Endodermal cell (in vitro differentiated cells): ENCODE measurements at regions not wholly inside any gene's neighbourhood (a gene's known extent, or its start where the extent isn't known, plus 50 kb on each side); places are given as distances from the start of the nearest gene placed in this dataset.

ENCODE experiments used
- DNase-seq: peaks from one replicate; pipeline ENCODE4 v3.0.0-alpha.2; 2017
- H3K27ac ChIP-seq: 2 replicates; pipeline ENCODE4 v1.5.1; 2013; ENCODE audit warnings: mild to moderate bottlenecking, low read depth, low read length, moderate library complexity
- H3K27me3 ChIP-seq: 2 replicates; pipeline ENCODE4 v1.6.1; 2013; ENCODE audit warnings: mild to moderate bottlenecking, low read length, moderate library complexity; ENCODE audit not compliant: insufficient read depth, control insufficient read depth, poor library complexity, severe bottlenecking
- H3K36me3 ChIP-seq: 2 replicates; pipeline ENCODE4 v1.7.0; 2013; ENCODE audit warnings: mild to moderate bottlenecking, low read length, moderate library complexity; ENCODE audit not compliant: control insufficient read depth, insufficient read depth
- H3K4me1 ChIP-seq: one replicate; pipeline ENCODE4 v1.7.0; 2013; ENCODE audit warnings: low read length; ENCODE audit not compliant: control insufficient read depth, insufficient read depth
- H3K4me3 ChIP-seq: 2 replicates; pipeline ENCODE4 v1.5.1; 2013; ENCODE audit warnings: mild to moderate bottlenecking, low read length, moderate library complexity
- H3K9ac ChIP-seq: 2 replicates; pipeline ENCODE4 v1.6.1; 2013; ENCODE audit warnings: mild to moderate bottlenecking, low read length, moderate library complexity; ENCODE audit not compliant: poor library complexity, severe bottlenecking; ENCODE audit errors: extremely low read depth
- H3K9me3 ChIP-seq: 2 replicates; pipeline ENCODE4 v1.6.1; 2013; ENCODE audit warnings: mild to moderate bottlenecking, low read length, moderate library complexity; ENCODE audit not compliant: control insufficient read depth
- H3K27ac Mint-ChIP-seq: 2 replicates; pipeline ENCODE4 v1.8.0; 2020; ENCODE audit warnings: mixed read lengths
- H3K27me3 Mint-ChIP-seq: 2 replicates; pipeline ENCODE4 v1.8.0; 2021; ENCODE audit warnings: mild to moderate bottlenecking, mixed read lengths; ENCODE audit not compliant: insufficient read depth
- H3K36me3 Mint-ChIP-seq: 2 replicates; pipeline ENCODE4 v1.8.0; 2020; ENCODE audit warnings: low read depth, mixed read lengths
- H3K4me1 Mint-ChIP-seq: 2 replicates; pipeline ENCODE4 v1.8.0; 2020; ENCODE audit warnings: mixed read lengths
- H3K4me3 Mint-ChIP-seq: 2 replicates; pipeline ENCODE4 v1.8.0; 2020; ENCODE audit warnings: mild to moderate bottlenecking, moderate library complexity, mixed read lengths
- H3K9me3 Mint-ChIP-seq: 2 replicates; pipeline ENCODE4 v1.8.0; 2020; ENCODE audit warnings: mild to moderate bottlenecking, mixed read lengths
- WGBS, 2 experiments: methylation state at CpG; one replicate each; pipeline versions ENCODE4 v1.1.5 to v1.1.7; 2013; ENCODE audit warnings: missing lambda C conversion rate in 2 of 2, mixed read lengths in 1 of 2; ENCODE audit not compliant: insufficient coverage in 1 of 2, insufficient read length in 1 of 2; 5-methylcytosine and 5-hydroxymethylcytosine counted together
- TF ChIP-seq, protein P1 (sequence below): fragments of 200-600 bp; sonication (generic); conservative IDR thresholded peaks from 2 replicates; pipeline ENCODE4 v1.5.0; 2021; ENCODE audit warnings: antibody characterized with exemption, mild to moderate bottlenecking

DNA sequence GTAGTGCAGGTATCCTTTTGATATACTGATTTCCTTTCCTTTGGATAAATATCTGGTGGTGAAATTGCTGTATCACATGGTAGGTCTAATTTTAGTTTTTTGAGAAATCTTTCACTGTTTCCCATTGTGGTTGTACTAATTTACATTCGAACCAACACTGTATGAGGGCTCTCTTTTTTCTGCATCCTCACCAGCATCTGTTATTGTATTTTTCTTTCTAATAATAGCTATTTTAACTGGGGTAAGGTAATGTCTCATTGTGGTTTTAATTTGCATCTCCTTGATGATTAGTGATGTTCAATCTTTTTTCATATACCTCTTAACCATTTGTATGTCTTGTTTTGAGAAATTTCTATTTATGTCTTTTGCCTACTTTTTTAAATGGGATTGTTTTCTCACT lies 335.4 kb upstream of the MTPN start:
- H3K36me3 Mint-ChIP-seq = no peaks in the 10 kb centered on the region
- H3K4me3 Mint-ChIP-seq = no peak overlapping the region
- no peak for DNase-seq
- no peak overlapping the region for H3K27ac ChIP-seq
- H3K36me3 ChIP-seq = no peaks in the 10 kb centered on the region
- no peak overlapping the region for H3K27ac Mint-ChIP-seq
- H3K9me3 ChIP-seq = peaks cover 7% of the 10 kb centered on the region
- 100% methylated on average over 1 of the region's 1 CpG; no CpG with 5 or more reads in 1 of the 2 experiments for WGBS, 2 experiments
- no peaks in the 10 kb centered on the region for H3K4me1 Mint-ChIP-seq
- no peaks in the 10 kb centered on the region for H3K27me3 ChIP-seq
- H3K4me3 ChIP-seq = no peak overlapping the region
- H3K9ac ChIP-seq = no peak overlapping the region
- H3K4me1 ChIP-seq = no peaks in the 10 kb centered on the region
- peaks cover 19% of the 10 kb centered on the region for H3K9me3 Mint-ChIP-seq
- TF ChIP-seq, protein P1, sequence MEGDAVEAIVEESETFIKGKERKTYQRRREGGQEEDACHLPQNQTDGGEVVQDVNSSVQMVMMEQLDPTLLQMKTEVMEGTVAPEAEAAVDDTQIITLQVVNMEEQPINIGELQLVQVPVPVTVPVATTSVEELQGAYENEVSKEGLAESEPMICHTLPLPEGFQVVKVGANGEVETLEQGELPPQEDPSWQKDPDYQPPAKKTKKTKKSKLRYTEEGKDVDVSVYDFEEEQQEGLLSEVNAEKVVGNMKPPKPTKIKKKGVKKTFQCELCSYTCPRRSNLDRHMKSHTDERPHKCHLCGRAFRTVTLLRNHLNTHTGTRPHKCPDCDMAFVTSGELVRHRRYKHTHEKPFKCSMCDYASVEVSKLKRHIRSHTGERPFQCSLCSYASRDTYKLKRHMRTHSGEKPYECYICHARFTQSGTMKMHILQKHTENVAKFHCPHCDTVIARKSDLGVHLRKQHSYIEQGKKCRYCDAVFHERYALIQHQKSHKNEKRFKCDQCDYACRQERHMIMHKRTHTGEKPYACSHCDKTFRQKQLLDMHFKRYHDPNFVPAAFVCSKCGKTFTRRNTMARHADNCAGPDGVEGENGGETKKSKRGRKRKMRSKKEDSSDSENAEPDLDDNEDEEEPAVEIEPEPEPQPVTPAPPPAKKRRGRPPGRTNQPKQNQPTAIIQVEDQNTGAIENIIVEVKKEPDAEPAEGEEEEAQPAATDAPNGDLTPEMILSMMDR = no peak
- H3K27me3 Mint-ChIP-seq = no peaks in the 10 kb centered on the region

DNA sequence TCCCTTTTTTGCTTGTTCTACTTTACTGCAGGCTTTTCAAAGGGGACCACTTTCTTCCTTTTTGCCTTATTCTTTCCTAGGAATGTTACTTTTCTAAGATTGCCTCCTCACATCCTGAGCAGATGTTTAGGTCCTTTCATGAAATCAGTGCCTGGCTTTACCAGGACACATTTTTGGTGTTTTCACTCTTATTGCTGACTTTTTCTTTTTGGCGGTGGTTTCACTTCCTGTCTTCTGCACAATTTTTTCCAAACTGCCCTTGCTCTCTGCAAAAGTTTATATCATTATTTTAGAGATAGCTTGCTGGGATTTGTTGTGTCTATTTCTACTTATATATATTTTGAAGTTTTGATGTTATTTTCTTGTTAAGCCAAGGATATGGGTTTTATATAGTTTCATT lies 332.2 kb upstream of the MTPN start:
- Histone ChIP-seq H3K27ac (no peak overlapping the region), H3K9me3 (peaks cover 7% of the 10 kb centered on the region), H3K4me3 (no peak overlapping the region), H3K27me3 (no peaks in the 10 kb centered on the region), H3K9ac (no peak overlapping the region), H3K4me1 (no peaks in the 10 kb centered on the region), H3K36me3 (no peaks in the 10 kb centered on the region)
- Mint-ChIP-seq H3K4me1 (no peaks in the 10 kb centered on the region), H3K9me3 (peaks cover 6% of the 10 kb centered on the region), H3K27me3 (no peaks in the 10 kb centered on the region), H3K36me3 (no peaks in the 10 kb centered on the region), H3K4me3 (no peak overlapping the region), H3K27ac (no peak overlapping the region)
- DNase-seq = no peak
- TF ChIP-seq, protein P1 = no peak
- WGBS, 2 experiments = 100% methylated on average over 1 of the region's 1 CpG; no CpG with 5 or more reads in 1 of the 2 experiments

DNA sequence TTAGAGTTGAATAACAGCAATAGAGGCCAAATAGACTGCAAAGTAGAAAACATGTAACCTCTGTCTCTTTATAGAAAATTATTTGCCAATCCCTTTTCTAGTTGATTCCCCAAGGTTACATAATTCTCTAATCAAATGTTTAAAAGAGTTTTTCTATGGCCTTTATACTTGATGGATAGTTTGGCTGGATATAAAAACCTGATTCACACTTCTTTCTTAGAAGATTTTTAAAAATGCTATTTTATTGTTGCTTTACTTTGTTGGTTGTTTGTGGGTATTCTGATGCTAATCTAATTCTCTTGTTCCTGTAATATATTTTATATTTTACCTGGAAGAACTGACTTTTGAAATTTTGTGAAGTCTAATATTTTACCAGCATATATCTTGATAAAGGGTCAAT lies 331.1 kb upstream of the MTPN start:
- peaks cover 9% of the 10 kb centered on the region for H3K9me3 Mint-ChIP-seq

More for the DNA sequence above, 331.1 kb upstream of the MTPN start:
- TF ChIP-seq, protein P1 = no peak
- no peaks in the 10 kb centered on the region for H3K36me3 Mint-ChIP-seq
- no peak overlapping the region for H3K4me3 Mint-ChIP-seq
- H3K27me3 ChIP-seq = no peaks in the 10 kb centered on the region
- no peak overlapping the region for H3K27ac Mint-ChIP-seq
- H3K36me3 ChIP-seq = no peaks in the 10 kb centered on the region
- H3K27me3 Mint-ChIP-seq = no peaks in the 10 kb centered on the region
- no peak overlapping the region for H3K9ac ChIP-seq
- no peaks in the 10 kb centered on the region for H3K4me1 ChIP-seq
- no peak overlapping the region for H3K4me3 ChIP-seq
- H3K4me1 Mint-ChIP-seq = no peaks in the 10 kb centered on the region
- no peak for DNase-seq
- H3K27ac ChIP-seq = no peak overlapping the region
- peaks cover 7% of the 10 kb centered on the region for H3K9me3 ChIP-seq
